GM19238 (cell line): ENCODE measurements at regions not wholly inside any gene's neighbourhood (a gene's known extent, or its start where the extent isn't known, plus 50 kb on each side); places are given as distances from the start of the nearest gene placed in this dataset.

ENCODE experiments used
- DNase-seq: peaks from one replicate; pipeline ENCODE4 v3.0.0; 2011; ENCODE audit warnings: low spot score; ENCODE audit not compliant: insufficient read length

DNA sequence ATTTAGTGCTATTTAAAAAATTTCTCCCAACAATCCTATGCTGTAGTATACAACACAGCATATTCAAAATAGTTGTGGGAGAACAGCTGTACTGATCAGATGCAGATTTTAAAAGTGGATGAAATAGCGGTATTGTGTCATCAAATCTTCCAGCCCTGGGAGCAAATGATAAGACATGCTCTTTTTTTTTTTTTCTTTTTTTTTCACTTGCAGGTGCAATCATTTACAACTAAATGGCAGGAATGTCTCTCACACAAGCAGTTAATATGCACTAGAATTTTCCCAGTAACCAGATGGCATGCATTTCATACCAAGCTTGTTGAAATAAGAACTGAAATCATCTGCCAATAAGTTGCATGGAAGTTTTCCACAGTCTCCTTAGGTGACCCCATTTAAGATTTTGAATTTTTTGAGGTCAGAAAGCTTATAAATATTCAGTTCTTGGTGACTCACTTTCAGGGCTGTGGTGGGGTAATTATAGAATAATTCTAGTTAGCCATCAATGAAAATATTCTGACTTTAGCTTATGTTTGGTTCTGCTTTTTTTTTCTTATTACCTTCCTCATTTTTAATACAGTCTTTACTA lies 623.9 kb upstream of the NR5A2 start:
- DNase-seq: no peak

DNA sequence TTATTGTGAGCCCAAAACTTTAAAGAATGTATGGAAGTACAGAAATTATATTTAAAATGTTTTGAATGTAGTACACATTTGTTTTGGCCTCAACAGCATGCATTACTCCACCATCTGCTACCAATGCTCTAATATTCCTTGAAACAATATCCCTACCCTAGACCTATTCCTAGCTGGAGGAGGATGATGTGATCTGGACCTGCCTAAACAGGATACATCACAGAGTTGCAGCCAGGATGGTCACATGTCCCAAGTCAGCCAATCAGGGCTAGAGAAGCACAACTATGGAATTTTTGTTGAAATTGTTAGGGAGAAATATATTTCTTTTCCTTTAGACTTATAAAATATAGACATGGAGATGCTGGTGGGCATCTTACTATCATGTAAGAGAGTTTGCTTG lies 623.3 kb upstream of the NR5A2 start:
- DNase-seq: no peak

DNA sequence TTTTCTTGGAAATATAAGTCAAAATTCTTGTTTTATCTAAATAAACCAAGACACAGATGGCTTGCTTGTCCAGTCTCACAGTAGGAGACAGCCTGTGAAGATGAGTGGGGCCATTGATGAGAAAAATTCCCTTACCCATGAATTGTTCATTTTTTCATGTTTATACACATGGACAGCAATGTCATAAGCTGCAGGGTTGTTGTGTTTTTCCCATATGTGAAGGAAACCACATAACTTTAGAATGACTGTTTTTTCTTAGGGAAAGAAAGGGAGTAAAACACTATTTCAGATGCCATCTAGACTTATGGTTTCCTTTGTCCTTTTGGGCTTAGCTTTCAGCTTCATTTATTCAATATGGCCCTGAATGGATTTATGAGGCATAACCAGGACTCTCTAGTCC lies 622.5 kb upstream of the NR5A2 start:
- DNase-seq: no peak

DNA sequence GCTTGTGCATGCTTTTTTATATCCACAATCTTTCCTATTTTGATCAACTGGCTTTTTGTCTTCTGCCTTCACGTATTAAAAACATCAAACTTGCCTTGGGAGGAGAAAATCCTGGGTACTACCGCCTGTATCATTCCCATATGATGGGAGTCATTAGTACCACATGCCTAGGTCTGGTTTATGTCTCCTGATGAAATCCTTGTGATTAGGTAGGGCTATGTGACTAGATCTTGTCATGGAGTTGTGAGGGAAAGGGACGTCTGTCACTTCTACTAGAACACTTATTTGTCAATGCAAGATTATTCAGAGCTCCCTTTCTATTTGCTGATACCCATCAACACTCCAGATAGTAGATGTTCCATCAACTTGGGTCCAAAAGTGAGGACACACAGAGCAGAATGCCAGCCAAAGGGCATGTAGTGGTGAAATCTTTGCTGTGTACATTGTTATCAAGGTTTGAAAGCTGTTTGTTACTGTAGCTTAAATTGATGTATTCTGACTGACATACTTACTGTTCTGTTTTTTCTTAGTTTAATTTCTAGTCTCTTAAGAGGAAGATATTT lies 621.8 kb upstream of the NR5A2 start:
- no peak for DNase-seq

DNA sequence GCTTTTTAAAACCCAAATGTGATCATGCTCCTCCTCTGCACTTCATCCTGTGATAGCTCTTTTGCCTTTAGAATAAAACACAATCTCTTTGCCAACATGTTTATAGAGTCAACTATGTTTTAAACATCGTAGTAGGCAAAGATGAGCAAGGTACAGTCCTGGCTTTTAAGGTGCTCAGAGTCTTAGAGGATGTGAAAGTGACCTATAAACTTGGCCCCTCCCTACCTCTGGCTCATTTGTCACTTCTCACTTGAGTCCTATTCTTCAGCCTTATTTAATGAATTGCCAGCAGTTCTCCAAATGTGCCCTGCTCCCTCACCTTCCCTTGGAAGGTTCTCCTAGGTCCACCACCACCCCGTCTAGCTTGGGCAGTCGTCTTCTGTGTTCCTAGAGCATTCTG lies 617.0 kb upstream of the NR5A2 start:
- DNase-seq: no peak

GRCh38 chr1:199411506-199411905 lies 616.0 kb upstream of the NR5A2 start:
- DNase-seq: no peak

DNA sequence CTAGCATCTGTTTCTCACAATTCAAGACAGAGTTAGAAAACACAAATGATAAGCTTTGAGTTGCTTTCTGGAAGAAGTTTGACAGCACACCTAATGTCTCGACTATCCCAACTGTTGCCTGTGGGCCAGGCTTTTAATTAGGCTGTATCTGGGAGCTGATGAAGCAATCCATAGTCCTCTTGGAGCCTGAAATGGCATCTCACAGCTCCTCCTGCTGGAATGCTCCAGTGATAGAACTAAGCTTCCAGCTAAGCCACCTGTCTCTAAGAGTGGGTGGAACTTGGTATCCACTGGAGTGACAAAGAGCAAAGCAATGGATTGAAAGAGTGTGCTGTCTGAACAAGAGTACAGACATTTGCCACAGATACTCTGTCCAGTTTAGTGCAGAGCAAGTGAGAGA lies 605.3 kb upstream of the NR5A2 start:
- DNase-seq: no peak

- DNase-seq: no peak
Observed at GRCh38 chr1:199447906-199448305, 579.6 kb upstream of the NR5A2 start.

DNA sequence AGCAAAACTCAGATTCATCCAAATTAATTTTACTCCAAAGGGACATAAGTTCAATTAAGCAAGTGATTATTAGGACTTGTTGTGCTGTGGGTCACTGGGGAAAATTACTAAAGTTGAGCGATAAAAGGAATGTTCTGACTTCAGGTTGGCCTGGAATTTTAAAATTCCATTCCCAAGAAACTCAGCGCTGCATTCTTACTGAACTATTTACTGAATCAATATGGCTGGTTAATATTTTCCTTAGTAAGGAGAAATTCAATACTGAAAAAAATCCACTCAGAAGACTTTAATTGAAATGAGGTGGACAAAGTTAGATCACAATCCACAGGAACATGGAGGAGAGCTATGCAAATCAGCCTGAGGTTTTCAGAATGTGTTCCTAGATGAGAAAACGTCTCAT lies 578.9 kb upstream of the NR5A2 start:
- no peak for DNase-seq

GRCh38 chr1:199449221-199449620 lies 578.3 kb upstream of the NR5A2 start:
- DNase-seq: no peak

DNA sequence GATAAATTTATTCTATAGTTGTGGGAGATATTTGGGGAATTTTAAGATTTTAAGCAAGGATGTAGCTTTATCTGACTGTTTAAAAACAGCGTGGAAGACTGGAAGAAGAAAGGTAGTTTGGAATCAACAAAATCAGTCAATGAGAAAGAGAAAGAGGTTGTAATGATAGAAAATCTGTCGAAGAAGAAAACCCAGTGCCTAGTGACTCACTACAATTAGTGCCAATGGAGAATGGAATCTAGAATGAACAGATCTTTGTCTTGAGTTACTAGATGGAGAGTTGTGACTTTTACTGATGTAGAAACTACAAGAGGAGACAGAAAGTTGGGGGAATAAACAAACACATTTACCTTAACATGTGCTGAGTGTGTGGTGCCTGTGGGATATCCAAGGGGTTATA lies 577.8 kb upstream of the NR5A2 start:
- DNase-seq: no peak

GRCh38 chr1:199452627-199453026 lies 574.9 kb upstream of the NR5A2 start:
- no peak for DNase-seq

- DNase-seq: no peak
Observed at GRCh38 chr1:199453723-199454122, 573.8 kb upstream of the NR5A2 start.

GRCh38 chr1:199460933-199461332 lies 566.6 kb upstream of the NR5A2 start:
- DNase-seq: no peak

- peak; percentile 3 for DNase-seq
Observed at GRCh38 chr1:199463521-199464127, 563.9 kb upstream of the NR5A2 start.

GRCh38 chr1:199466961-199467360 lies 560.5 kb upstream of the NR5A2 start:
- DNase-seq: no peak

- no peak for DNase-seq
Observed at GRCh38 chr1:199472018-199472417, 555.5 kb upstream of the NR5A2 start.

GRCh38 chr1:199472978-199473377 lies 554.5 kb upstream of the NR5A2 start:
- DNase-seq: no peak

DNA sequence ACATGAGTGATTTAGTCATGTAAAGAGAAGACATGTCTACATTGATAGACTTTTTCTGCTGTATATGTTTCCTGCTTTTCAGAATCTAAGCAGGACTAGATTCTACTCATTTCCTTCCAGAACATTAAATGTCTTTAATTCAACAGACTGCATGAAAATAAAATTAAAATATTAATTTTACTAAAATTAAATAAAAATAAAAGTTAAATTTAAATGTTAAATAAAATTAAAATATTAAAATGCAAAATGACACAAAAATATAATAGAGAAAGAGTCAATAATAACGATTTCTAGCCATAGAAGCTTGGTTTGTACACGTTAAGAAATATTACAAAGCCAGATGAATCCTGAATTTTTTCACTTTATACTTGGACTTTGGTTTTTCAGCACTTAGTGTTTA lies 552.8 kb upstream of the NR5A2 start:
- no peak for DNase-seq

DNA sequence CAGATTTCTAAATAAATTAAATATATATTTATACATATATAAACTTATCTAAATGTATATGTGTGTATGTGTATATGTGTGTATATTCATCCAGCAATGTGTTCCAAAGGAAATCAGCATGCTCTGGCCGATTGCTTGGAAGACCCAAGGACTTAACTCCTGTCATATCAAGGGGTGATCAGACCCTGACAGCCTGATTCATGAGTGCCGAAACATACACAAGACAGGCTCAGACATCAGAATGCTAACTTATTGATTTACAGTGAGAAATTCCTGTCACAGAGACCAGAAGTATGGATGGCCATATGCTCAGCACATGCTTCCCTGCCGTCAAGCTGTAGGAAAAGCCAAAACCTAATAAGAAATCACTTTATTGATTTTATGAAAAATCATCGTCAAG lies 545.1 kb upstream of the NR5A2 start:
- no peak for DNase-seq

GRCh38 chr1:199489594-199489993 lies 537.9 kb upstream of the NR5A2 start:
- no peak for DNase-seq

DNA sequence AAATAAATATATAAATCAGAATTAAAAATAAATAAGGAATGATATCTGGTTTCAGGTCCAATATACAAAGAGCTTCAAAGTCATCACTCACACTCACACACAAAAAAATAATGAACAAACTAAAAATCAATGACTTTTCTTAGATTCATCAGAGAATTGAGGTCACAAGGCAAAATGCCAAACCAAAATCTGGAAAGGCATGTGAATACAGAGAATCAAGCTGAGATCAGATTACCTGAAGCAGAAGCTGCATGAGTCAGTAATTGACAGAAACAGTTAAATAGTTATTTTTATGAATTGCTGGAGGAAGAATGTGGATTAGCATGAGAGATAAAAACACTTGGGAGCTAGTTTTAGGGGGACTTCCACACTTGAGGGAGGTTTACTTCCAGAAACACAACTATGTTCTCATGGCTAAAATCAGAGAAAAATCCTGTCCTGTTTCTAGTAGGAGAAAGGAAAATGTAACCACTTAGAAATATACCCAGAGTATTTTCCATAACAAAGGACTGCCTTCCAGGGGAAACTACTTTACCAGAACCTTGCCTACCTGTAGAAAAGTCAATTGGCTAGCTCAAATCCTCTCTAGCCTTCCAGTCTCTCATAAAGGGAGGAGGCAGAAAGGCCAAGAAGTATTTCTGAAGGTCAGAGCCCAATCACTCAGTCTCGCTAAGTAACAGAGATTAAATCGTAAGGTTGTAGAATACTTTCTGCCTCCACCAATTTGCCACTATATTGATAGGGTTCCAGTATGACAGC lies 536.6 kb upstream of the NR5A2 start:
- DNase-seq: no peak

DNA sequence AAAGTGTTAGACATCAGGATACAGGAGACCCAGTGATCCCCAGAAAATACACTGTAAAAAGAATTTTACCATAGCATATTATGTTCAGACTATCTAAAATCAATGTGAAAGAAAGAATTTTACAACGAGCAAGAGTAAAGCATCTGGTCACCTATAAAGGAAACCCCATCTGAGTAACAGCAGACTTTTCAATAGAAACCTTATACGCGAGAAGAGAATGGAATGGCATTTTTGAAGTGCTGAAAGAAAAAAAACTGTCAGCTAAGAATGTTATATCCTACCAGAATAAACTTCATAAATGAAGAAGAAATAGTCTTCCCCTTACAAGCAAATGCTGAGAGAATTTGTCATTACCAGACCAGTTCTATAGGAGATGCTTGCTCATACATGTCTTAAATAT lies 532.1 kb upstream of the NR5A2 start:
- no peak for DNase-seq
